ENCODE measurements at regions not wholly inside any gene's neighbourhood (a gene's known extent, or its start where the extent isn't known, plus 50 kb on each side); places are given as distances from the start of the nearest gene placed in this dataset.

GRCh38 chr13:64633948-64634347, 2596.2 kb downstream of the PCDH9 start:
- no peak for TF ChIP-seq CTCF (IDR thresholded peaks at IDR 0.05)
- no peak for TF ChIP-seq ZFX (IDR thresholded peaks at IDR 0.05; ENCODE audit: borderline replicate concordance)

Data from 22Rv1 (cell line).